ENCODE measurements at regions not wholly inside any gene's neighbourhood (a gene's known extent, or its start where the extent isn't known, plus 50 kb on each side); places are given as distances from the start of the nearest gene placed in this dataset.
"Not testable (repeated sequence)": the region's sequence is repeated elsewhere in the genome, so short reads cannot be mapped to it uniquely, and the experiment has no call there.

GRCh38 chr17:77531002-77531401 is 390.2 kb downstream of the SEC14L1 start:
- peaks cover 3% of the 10 kb centered on the region for H3K4me1 Mint-ChIP-seq (ENCODE audit: low read depth)
- H3K27ac Mint-ChIP-seq = no peak overlapping the region
- no peak for TF ChIP-seq CTCF (IDR thresholded peaks at IDR 0.05)
- no peak for ATAC-seq (ENCODE audit: poor library complexity)
- Histone ChIP-seq H3K27me3 (ENCODE audit: control insufficient read depth in 1 of 2, insufficient read depth in 2 of 2, low read length in 2 of 2) (peaks cover 18 to 20% of the 10 kb centered on the region in 2 experiments), H3K27ac (ENCODE audit: low read depth in 1 of 2, low read length in 2 of 2) (no peak overlapping the region), H3K4me1 (ENCODE audit: insufficient read depth, low read length) (peaks cover 15% of the 10 kb centered on the region), H3K9me3 (ENCODE audit: control insufficient read depth in 1 of 2, insufficient read depth in 1 of 2, low read length in 2 of 2) (peaks cover 0 to 8% of the 10 kb centered on the region in 2 experiments), H3K36me3 (ENCODE audit: insufficient read depth, low read length) (no peaks in the 10 kb centered on the region), H3K4me3 (ENCODE audit: low read length) (no peak overlapping the region)
- ChIA-PET CTCF (no interaction called here), POLR2A (no interaction called here)
- intact Hi-C loops (cut with DNase I, micrococcal nuclease) = no loop called here
- H3K36me3 Mint-ChIP-seq (ENCODE audit: low read depth) = no peaks in the 10 kb centered on the region
- no peak overlapping the region for H3K4me3 Mint-ChIP-seq
- H3K27me3 Mint-ChIP-seq = peaks cover 16% of the 10 kb centered on the region
- DNase-seq = no peak
- H3K9me3 Mint-ChIP-seq = no peaks in the 10 kb centered on the region

DNA sequence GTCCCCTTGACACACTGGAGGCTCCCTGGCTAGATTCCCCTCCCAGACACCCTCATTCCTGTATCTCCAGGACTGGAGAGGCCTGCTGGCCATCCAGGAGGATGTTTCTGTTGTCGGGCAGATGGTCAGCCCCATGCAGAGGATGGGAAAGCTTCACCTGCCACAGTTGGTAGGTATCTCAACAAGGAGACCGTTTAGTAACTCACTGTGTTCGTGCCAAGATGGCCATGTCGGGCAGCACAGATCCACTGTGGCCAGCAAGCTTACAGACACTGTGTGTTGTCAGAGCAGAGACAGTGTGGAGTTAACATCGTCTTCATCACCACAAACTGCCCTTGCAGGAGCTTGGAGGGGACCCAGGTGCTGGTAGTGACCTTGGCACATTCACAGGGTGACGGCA is 390.9 kb downstream of the SEC14L1 start:
- H3K27me3 ChIP-seq (ENCODE audit: control insufficient read depth in 1 of 2, insufficient read depth in 2 of 2, low read length in 2 of 2) = peaks cover 18 to 20% of the 10 kb centered on the region in 2 experiments
- TF ChIP-seq CTCF (IDR thresholded peaks at IDR 0.05) = no peak
- DNase-seq (no peak), ATAC-seq (ENCODE audit: poor library complexity) (no peak)
- no peak overlapping the region for H3K4me3 ChIP-seq (ENCODE audit: low read length)
- H3K4me1 ChIP-seq (ENCODE audit: insufficient read depth, low read length) = peaks cover 15% of the 10 kb centered on the region
- H3K27ac ChIP-seq (ENCODE audit: low read depth in 1 of 2, low read length in 2 of 2) = no peak overlapping the region
- intact Hi-C loops (cut with DNase I, micrococcal nuclease) = no loop called here
- CTCF ChIA-PET = no interaction called here
- H3K27ac Mint-ChIP-seq = no peak overlapping the region
- peaks cover 16% of the 10 kb centered on the region for H3K27me3 Mint-ChIP-seq
- no peaks in the 10 kb centered on the region for H3K9me3 Mint-ChIP-seq
- peaks cover 0 to 4% of the 10 kb centered on the region in 2 experiments for H3K9me3 ChIP-seq (ENCODE audit: control insufficient read depth in 1 of 2, insufficient read depth in 1 of 2, low read length in 2 of 2)
- peaks cover 4% of the 10 kb centered on the region for H3K4me1 Mint-ChIP-seq (ENCODE audit: low read depth)
- no peaks in the 10 kb centered on the region for H3K36me3 ChIP-seq (ENCODE audit: insufficient read depth, low read length)
- no peak overlapping the region for H3K4me3 Mint-ChIP-seq
- POLR2A ChIA-PET = no interaction called here
- no peaks in the 10 kb centered on the region for H3K36me3 Mint-ChIP-seq (ENCODE audit: low read depth)

- H3K4me1 Mint-ChIP-seq (ENCODE audit: low read depth); CTCF ChIA-PET; H3K36me3 Mint-ChIP-seq (ENCODE audit: low read depth); H3K4me1 ChIP-seq (ENCODE audit: insufficient read depth, low read length); H3K9me3 Mint-ChIP-seq; H3K27me3 Mint-ChIP-seq; ATAC-seq (ENCODE audit: poor library complexity); H3K9me3 ChIP-seq (ENCODE audit: control insufficient read depth in 1 of 2, insufficient read depth in 1 of 2, low read length in 2 of 2); H3K4me3 ChIP-seq (ENCODE audit: low read length); H3K4me3 Mint-ChIP-seq; POLR2A ChIA-PET; DNase-seq; H3K36me3 ChIP-seq (ENCODE audit: insufficient read depth, low read length); intact Hi-C loops (cut with DNase I, micrococcal nuclease); H3K27ac Mint-ChIP-seq; H3K27ac ChIP-seq (ENCODE audit: low read depth in 1 of 2, low read length in 2 of 2): not testable (repeated sequence)
- H3K27me3 ChIP-seq (ENCODE audit: control insufficient read depth in 1 of 2, insufficient read depth in 2 of 2, low read length in 2 of 2) = peaks cover 12% of the 10 kb centered on the region in 2 experiments
Observed at GRCh38 chr17:77533697-77534096, 392.9 kb downstream of the SEC14L1 start.

DNA sequence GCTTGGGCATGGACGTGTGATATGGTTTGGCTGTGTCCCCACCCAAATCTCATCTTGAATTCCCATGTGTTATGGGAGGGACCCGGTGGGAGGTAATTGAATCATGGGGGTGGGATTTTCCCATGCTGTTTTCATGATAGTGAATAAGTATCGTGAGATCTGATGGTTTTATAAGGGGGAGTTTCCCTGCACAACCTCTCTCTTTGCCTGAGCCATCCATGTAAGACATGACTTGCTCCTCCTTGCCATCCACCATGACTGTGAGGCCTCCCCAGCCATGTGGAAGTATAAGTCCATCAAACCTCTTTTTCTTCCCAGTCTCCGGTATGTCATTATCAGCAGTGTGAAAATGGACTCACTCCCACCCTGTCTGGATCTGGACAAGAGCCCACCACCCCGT is 393.4 kb downstream of the SEC14L1 start:
- Histone ChIP-seq H3K36me3 (ENCODE audit: insufficient read depth, low read length) (no peaks in the 10 kb centered on the region), H3K27me3 (ENCODE audit: control insufficient read depth in 1 of 2, insufficient read depth in 2 of 2, low read length in 2 of 2) (peaks cover 8 to 10% of the 10 kb centered on the region in 2 experiments), H3K27ac (ENCODE audit: low read depth in 1 of 2, low read length in 2 of 2) (no peak overlapping the region), H3K9me3 (ENCODE audit: control insufficient read depth in 1 of 2, insufficient read depth in 1 of 2, low read length in 2 of 2) (peaks cover 0 to 4% of the 10 kb centered on the region in 2 experiments), H3K4me3 (ENCODE audit: low read length) (no peak overlapping the region), H3K4me1 (ENCODE audit: insufficient read depth, low read length) (peaks cover 6% of the 10 kb centered on the region)
- no peak for TF ChIP-seq CTCF (IDR thresholded peaks at IDR 0.05)
- no peak for ATAC-seq (ENCODE audit: poor library complexity)
- ChIA-PET CTCF (no interaction called here), POLR2A (no interaction called here)
- Mint-ChIP-seq H3K36me3 (ENCODE audit: low read depth) (no peaks in the 10 kb centered on the region), H3K27me3 (peaks cover 6% of the 10 kb centered on the region), H3K4me3 (no peak overlapping the region), H3K4me1 (ENCODE audit: low read depth) (peaks cover 4% of the 10 kb centered on the region), H3K9me3 (no peaks in the 10 kb centered on the region), H3K27ac (no peak overlapping the region)
- intact Hi-C loops (cut with DNase I, micrococcal nuclease) = no loop called here
- no peak for DNase-seq
